ENCODE measurements at regions not wholly inside any gene's neighbourhood (a gene's known extent, or its start where the extent isn't known, plus 50 kb on each side); places are given as distances from the start of the nearest gene placed in this dataset.

- TF ChIP-seq ZBTB26 (tag by site-specific recombination; optimal IDR thresholded peaks at IDR 0.05) = no peak
- no peak for TF ChIP-seq CTCF (tag by site-specific recombination; IDR thresholded peaks at IDR 0.05)
- TF ChIP-seq ZNF354C (tag by site-specific recombination; IDR thresholded peaks at IDR 0.05; ENCODE audit: borderline replicate concordance, low read depth) = no peak
- no peak for TF ChIP-seq PRDM2 (tag by site-specific recombination; IDR thresholded peaks at IDR 0.05; ENCODE audit: borderline replicate concordance)
- no peak for TF ChIP-seq MEIS1 (CRISPR knock-in tag; IDR thresholded peaks at IDR 0.05; ENCODE audit: borderline replicate concordance)
- no peak for TF ChIP-seq ZSCAN30 (tag by site-specific recombination; IDR thresholded peaks at IDR 0.05)
- no peak for TF ChIP-seq ZBTB48 (tag by site-specific recombination; IDR thresholded peaks at IDR 0.05)
- TF ChIP-seq ZFHX2 (tag by site-specific recombination; conservative IDR thresholded peaks at IDR 0.05) = no peak
- TF ChIP-seq ZNF488 (tag by site-specific recombination; IDR thresholded peaks at IDR 0.05) = no peak
- no peak for TF ChIP-seq ZNF426 (tag by site-specific recombination; IDR thresholded peaks at IDR 0.05)
- TF ChIP-seq ZNF639 (tag by site-specific recombination; IDR thresholded peaks at IDR 0.05) = 0 out of 2 replicates have a peak, but pooled peaks have one; percentile 64
- TF ChIP-seq ZNF521 (tag by site-specific recombination; IDR thresholded peaks at IDR 0.05) = no peak
- TF ChIP-seq ZNF776 (tag by site-specific recombination; IDR thresholded peaks at IDR 0.05; ENCODE audit: borderline replicate concordance) = no peak
- no peak for TF ChIP-seq KLF17 (tag by site-specific recombination; IDR thresholded peaks at IDR 0.05)
- TF ChIP-seq ZBTB8A (tag by site-specific recombination; IDR thresholded peaks at IDR 0.05) = no peak
- TF ChIP-seq ZFP69B (tag by site-specific recombination; IDR thresholded peaks at IDR 0.05) = no peak
- no peak for TF ChIP-seq RBAK (tag by site-specific recombination; IDR thresholded peaks at IDR 0.05)
- TF ChIP-seq ZNF707 (tag by site-specific recombination; IDR thresholded peaks at IDR 0.05) = no peak
- no peak for TF ChIP-seq OVOL3 (tag by site-specific recombination; IDR thresholded peaks at IDR 0.05)
- TF ChIP-seq ZNF449 (tag by site-specific recombination; IDR thresholded peaks at IDR 0.05) = no peak
- no peak for TF ChIP-seq ZNF792 (tag by site-specific recombination; IDR thresholded peaks at IDR 0.05)
- TF ChIP-seq REPIN1 (tag by site-specific recombination; IDR thresholded peaks at IDR 0.05; ENCODE audit: low read depth) = no peak
- no peak for TF ChIP-seq ZNF621 (tag by site-specific recombination; IDR thresholded peaks at IDR 0.05)
- no peak for TF ChIP-seq ZNF585B (tag by site-specific recombination; IDR thresholded peaks at IDR 0.05)
- no peak for TF ChIP-seq ZNF416 (tag by site-specific recombination; IDR thresholded peaks at IDR 0.05)
Observed at GRCh38 chr10:3850999-3851937, 66.3 kb upstream of the KLF6 start (continued).
